ENCODE measurements at regions not wholly inside any gene's neighbourhood (a gene's known extent, or its start where the extent isn't known, plus 50 kb on each side); places are given as distances from the start of the nearest gene placed in this dataset.

- no peak for TF ChIP-seq EZH2 (IDR thresholded peaks at IDR 0.05; ENCODE audit: borderline replicate concordance, low read length)
- TF ChIP-seq, protein P1, sequence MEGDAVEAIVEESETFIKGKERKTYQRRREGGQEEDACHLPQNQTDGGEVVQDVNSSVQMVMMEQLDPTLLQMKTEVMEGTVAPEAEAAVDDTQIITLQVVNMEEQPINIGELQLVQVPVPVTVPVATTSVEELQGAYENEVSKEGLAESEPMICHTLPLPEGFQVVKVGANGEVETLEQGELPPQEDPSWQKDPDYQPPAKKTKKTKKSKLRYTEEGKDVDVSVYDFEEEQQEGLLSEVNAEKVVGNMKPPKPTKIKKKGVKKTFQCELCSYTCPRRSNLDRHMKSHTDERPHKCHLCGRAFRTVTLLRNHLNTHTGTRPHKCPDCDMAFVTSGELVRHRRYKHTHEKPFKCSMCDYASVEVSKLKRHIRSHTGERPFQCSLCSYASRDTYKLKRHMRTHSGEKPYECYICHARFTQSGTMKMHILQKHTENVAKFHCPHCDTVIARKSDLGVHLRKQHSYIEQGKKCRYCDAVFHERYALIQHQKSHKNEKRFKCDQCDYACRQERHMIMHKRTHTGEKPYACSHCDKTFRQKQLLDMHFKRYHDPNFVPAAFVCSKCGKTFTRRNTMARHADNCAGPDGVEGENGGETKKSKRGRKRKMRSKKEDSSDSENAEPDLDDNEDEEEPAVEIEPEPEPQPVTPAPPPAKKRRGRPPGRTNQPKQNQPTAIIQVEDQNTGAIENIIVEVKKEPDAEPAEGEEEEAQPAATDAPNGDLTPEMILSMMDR (IDR thresholded peaks at IDR 0.05; ENCODE audit: low read length): no peak
Measured at GRCh38 chr5:97847920-97848631, 665.0 kb upstream of the RIOK2 start.

All from OCI-LY1 (cell line).